ENCODE measurements at regions not wholly inside any gene's neighbourhood (a gene's known extent, or its start where the extent isn't known, plus 50 kb on each side); places are given as distances from the start of the nearest gene placed in this dataset.
"Not testable (repeated sequence)": the region's sequence is repeated elsewhere in the genome, so short reads cannot be mapped to it uniquely, and the experiment has no call there.

DNA sequence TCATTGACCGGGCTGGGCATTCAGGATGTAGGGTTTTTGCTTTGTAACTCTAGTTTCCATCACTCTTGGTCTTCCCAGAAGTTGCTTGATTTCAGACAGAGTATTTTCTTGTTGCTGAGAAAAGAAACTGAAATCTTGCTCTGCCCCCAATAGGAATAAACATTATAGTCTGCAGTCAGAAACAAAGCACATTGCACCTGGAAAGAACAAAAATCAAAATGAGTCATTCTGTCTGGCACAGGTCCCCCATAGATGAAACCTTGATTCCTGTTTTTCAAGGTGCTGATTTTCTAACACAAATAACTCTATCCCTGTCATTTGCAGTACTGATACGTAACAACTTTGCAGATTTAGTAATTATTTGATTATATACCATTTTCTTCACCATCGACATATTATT lies 232.1 kb downstream of the FBXO4 start:
- DNase-seq: no peak
- no peaks in the 10 kb centered on the region for H3K9me3 ChIP-seq (ENCODE audit: control insufficient read depth in 2 of 3, low read length in 3 of 3)
- no peaks in the 10 kb centered on the region for H3K36me3 ChIP-seq (ENCODE audit: control insufficient read depth in 2 of 3, insufficient read depth in 3 of 3, low read length in 3 of 3)
- H3K4me3 Mint-ChIP-seq: no peak overlapping the region
- peaks cover 0 to 4% (median 1%) of the 10 kb centered on the region in 11 donors for H3K9me3 Mint-ChIP-seq
- no peaks in the 10 kb centered on the region for H3K36me3 Mint-ChIP-seq
- no peak overlapping the region for H3K4me3 ChIP-seq (ENCODE audit: low read length)
- ChIA-PET POLR2A (no interaction called here), CTCF (no interaction called here)
- no peaks in the 10 kb centered on the region for H3K27me3 ChIP-seq (ENCODE audit: control insufficient read depth in 2 of 2, insufficient read depth in 2 of 2, low read length in 2 of 2)
- H3K27me3 Mint-ChIP-seq: no peaks in the 10 kb centered on the region
- H3K27ac ChIP-seq (ENCODE audit: low read depth, low read length): no peak overlapping the region
- no peaks in the 10 kb centered on the region for H3K4me1 ChIP-seq (ENCODE audit: control insufficient read depth in 2 of 2, insufficient read depth in 2 of 2, low read length in 2 of 2)
- ATAC-seq: no peak
- no peak overlapping the region for H3K27ac Mint-ChIP-seq
- H3K4me1 Mint-ChIP-seq: no peaks in the 10 kb centered on the region
- intact Hi-C loops (cut with micrococcal nuclease): no loop called here

GRCh38 chr5:42163083-42163482 lies 238.0 kb downstream of the FBXO4 start:
- no peaks in the 10 kb centered on the region for H3K4me1 Mint-ChIP-seq
- H3K27me3 Mint-ChIP-seq: peaks cover 0 to 4% (median 0%) of the 10 kb centered on the region in 5 donors
- H3K27ac Mint-ChIP-seq: no peak overlapping the region
- ChIA-PET POLR2A (no interaction called here), CTCF (no interaction called here)
- H3K27ac ChIP-seq (ENCODE audit: low read depth, low read length): no peak overlapping the region
- H3K4me3 ChIP-seq (ENCODE audit: low read length): no peak overlapping the region
- H3K9me3 Mint-ChIP-seq: peaks cover 0 to 4% (median 0%) of the 10 kb centered on the region in 11 donors
- no peak for DNase-seq
- no peaks in the 10 kb centered on the region for H3K36me3 Mint-ChIP-seq
- no peaks in the 10 kb centered on the region for H3K36me3 ChIP-seq (ENCODE audit: control insufficient read depth in 2 of 3, insufficient read depth in 3 of 3, low read length in 3 of 3)
- H3K4me1 ChIP-seq (ENCODE audit: control insufficient read depth in 2 of 2, insufficient read depth in 2 of 2, low read length in 2 of 2): no peaks in the 10 kb centered on the region
- H3K9me3 ChIP-seq (ENCODE audit: control insufficient read depth in 2 of 3, low read length in 3 of 3): no peaks in the 10 kb centered on the region
- no peaks in the 10 kb centered on the region for H3K27me3 ChIP-seq (ENCODE audit: control insufficient read depth in 2 of 2, insufficient read depth in 2 of 2, low read length in 2 of 2)
- ATAC-seq: no peak
- no peak overlapping the region for H3K4me3 Mint-ChIP-seq
- intact Hi-C loops (cut with micrococcal nuclease): no loop called here

DNA sequence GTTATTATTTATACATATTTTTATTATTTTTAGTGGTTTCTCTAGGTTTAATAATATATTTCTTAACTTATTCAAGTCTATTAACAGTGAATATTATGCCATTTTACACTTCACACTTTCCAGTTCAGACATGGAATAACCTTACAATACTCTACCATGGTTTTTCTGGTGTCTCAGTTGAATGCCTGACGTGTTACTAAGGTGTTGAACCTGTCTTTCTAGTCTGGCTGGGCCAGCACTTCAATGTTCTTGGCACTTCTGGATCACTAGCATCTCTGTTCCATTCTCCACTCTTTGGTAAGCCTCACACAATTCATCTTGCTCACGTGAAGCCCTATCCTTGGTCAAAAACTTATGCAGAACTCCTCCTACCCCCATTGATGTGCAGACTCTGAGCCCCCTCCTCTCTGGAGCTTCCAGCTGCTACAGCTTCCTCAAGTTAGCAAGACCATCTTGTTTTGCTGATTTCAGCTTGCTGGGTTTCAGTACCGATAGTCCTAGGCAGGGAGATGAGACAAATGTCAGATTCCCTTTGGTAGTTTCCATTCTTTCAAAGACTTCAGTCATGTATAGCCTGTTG lies 243.1 kb downstream of the FBXO4 start:
- POLR2A ChIA-PET: no interaction called here
- ATAC-seq: no peak
- no peaks in the 10 kb centered on the region for H3K4me1 Mint-ChIP-seq
- intact Hi-C loops (cut with micrococcal nuclease): no loop called here
- peaks cover 0 to 3% (median 0%) of the 10 kb centered on the region in 11 donors for H3K9me3 Mint-ChIP-seq
- H3K27me3 Mint-ChIP-seq: peaks cover 0 to 6% (median 0%) of the 10 kb centered on the region in 5 donors
- H3K36me3 Mint-ChIP-seq: no peaks in the 10 kb centered on the region
- no peak overlapping the region for H3K27ac ChIP-seq (ENCODE audit: low read depth, low read length)
- no peak for DNase-seq
- no peak overlapping the region for H3K4me3 Mint-ChIP-seq
- no peaks in the 10 kb centered on the region for H3K9me3 ChIP-seq (ENCODE audit: control insufficient read depth in 2 of 3, low read length in 3 of 3)
- no peaks in the 10 kb centered on the region for H3K4me1 ChIP-seq (ENCODE audit: control insufficient read depth in 2 of 2, insufficient read depth in 2 of 2, low read length in 2 of 2)
- no peak overlapping the region for H3K27ac Mint-ChIP-seq
- no peaks in the 10 kb centered on the region for H3K36me3 ChIP-seq (ENCODE audit: control insufficient read depth in 2 of 3, insufficient read depth in 3 of 3, low read length in 3 of 3)
- H3K27me3 ChIP-seq (ENCODE audit: control insufficient read depth in 2 of 2, insufficient read depth in 2 of 2, low read length in 2 of 2): no peaks in the 10 kb centered on the region
- CTCF ChIA-PET: no interaction called here
- H3K4me3 ChIP-seq (ENCODE audit: low read length): no peak overlapping the region

DNA sequence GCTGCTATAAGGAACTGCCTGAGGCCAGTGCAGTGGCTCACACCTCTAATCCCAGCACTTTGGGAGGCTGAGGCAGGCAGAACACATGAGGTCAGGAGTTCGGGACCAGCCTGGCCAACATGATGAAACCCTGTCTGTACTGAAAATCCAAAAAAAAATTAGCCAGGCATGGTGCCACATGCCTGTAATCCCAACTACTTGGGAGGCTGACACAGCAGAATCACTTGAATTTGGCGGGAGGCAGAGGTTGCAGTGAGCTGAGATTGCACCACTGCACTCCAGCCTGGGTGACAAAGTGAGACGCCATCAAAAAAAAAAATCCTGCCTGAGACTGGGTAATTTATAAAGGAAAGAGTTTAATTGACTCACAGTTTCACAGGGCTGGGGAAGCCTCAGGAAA lies 247.1 kb upstream of the GHR start:
- H3K27ac ChIP-seq (ENCODE audit: low read depth, low read length); H3K36me3 Mint-ChIP-seq; H3K9me3 ChIP-seq (ENCODE audit: control insufficient read depth in 2 of 3, low read length in 3 of 3); H3K27me3 Mint-ChIP-seq; POLR2A ChIA-PET; H3K27ac Mint-ChIP-seq; H3K4me1 Mint-ChIP-seq; DNase-seq; H3K4me3 Mint-ChIP-seq; H3K4me1 ChIP-seq (ENCODE audit: control insufficient read depth in 2 of 2, insufficient read depth in 2 of 2, low read length in 2 of 2); ATAC-seq; CTCF ChIA-PET; H3K4me3 ChIP-seq (ENCODE audit: low read length); intact Hi-C loops (cut with micrococcal nuclease); H3K27me3 ChIP-seq (ENCODE audit: control insufficient read depth in 2 of 2, insufficient read depth in 2 of 2, low read length in 2 of 2); H3K36me3 ChIP-seq (ENCODE audit: control insufficient read depth in 2 of 3, insufficient read depth in 3 of 3, low read length in 3 of 3): not testable (repeated sequence)
- H3K9me3 Mint-ChIP-seq: peaks cover 3 to 38% (median 9%) of the 10 kb centered on the region in 11 donors

DNA sequence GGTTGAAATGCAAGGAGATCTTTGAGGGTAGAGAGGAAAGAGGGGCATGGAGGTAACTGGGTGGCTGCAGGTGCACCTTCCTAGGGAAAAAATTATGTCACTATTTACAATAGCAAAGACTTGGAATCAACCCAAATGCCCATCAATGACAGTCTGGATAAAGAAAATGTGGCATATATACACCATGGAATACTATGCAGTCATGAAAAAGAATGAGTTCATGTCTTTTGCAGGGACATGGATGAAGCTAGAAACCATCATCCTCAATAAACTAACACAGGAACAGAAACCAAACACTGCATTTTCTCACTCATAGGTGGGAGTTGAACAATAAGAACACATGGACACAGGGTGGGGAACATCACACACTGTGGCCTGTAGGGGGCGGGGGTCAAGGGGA lies 243.4 kb upstream of the GHR start:
- H3K4me1 ChIP-seq (ENCODE audit: control insufficient read depth in 2 of 2, insufficient read depth in 2 of 2, low read length in 2 of 2); H3K36me3 ChIP-seq (ENCODE audit: control insufficient read depth in 2 of 3, insufficient read depth in 3 of 3, low read length in 3 of 3); H3K4me1 Mint-ChIP-seq; H3K27ac ChIP-seq (ENCODE audit: low read depth, low read length); H3K36me3 Mint-ChIP-seq; H3K4me3 ChIP-seq (ENCODE audit: low read length); ATAC-seq; H3K27me3 Mint-ChIP-seq; H3K4me3 Mint-ChIP-seq; intact Hi-C loops (cut with micrococcal nuclease); H3K9me3 ChIP-seq (ENCODE audit: control insufficient read depth in 2 of 3, low read length in 3 of 3); DNase-seq; H3K27ac Mint-ChIP-seq; CTCF ChIA-PET; H3K27me3 ChIP-seq (ENCODE audit: control insufficient read depth in 2 of 2, insufficient read depth in 2 of 2, low read length in 2 of 2); POLR2A ChIA-PET: not testable (repeated sequence)
- peaks cover 3 to 38% (median 8%) of the 10 kb centered on the region in 11 donors for H3K9me3 Mint-ChIP-seq

DNA sequence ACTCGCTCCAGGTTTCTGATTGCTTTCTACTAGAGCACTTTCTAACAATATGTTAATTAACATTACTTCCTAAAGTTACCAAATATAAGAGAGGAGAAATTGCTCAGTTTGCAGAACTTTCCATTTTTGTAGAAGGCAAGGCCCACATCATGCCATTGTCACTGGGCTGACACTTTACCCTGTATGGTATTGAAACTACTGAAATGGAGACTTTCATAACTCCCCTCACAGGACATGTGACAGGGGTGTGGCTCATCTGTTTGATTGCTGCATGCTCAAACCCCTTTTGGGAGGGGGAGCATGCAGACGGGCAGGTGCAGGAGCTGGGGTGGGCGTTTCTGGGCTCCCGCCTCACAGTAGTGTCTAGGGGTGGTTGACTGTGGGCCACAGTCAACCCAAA lies 206.3 kb upstream of the GHR start:
- H3K4me1 ChIP-seq (ENCODE audit: control insufficient read depth in 2 of 2, insufficient read depth in 2 of 2, low read length in 2 of 2): no peaks in the 10 kb centered on the region
- ATAC-seq: no peak
- no peak overlapping the region for H3K27ac Mint-ChIP-seq
- no peaks in the 10 kb centered on the region for H3K4me1 Mint-ChIP-seq
- no peaks in the 10 kb centered on the region for H3K36me3 Mint-ChIP-seq
- no peak overlapping the region for H3K4me3 Mint-ChIP-seq
- ChIA-PET CTCF (interaction anchor here (0.7 kb wide), 1 partner anchor 535 kb away, joined by 3 read pairs; no protein-coding TSS in a partner anchor), POLR2A (no interaction called here)
- intact Hi-C loops (cut with micrococcal nuclease): no loop called here
- H3K27me3 ChIP-seq (ENCODE audit: control insufficient read depth in 2 of 2, insufficient read depth in 2 of 2, low read length in 2 of 2): no peaks in the 10 kb centered on the region
- no peak overlapping the region for H3K4me3 ChIP-seq (ENCODE audit: low read length)
- no peaks in the 10 kb centered on the region for H3K9me3 ChIP-seq (ENCODE audit: control insufficient read depth in 2 of 3, low read length in 3 of 3)
- H3K27ac ChIP-seq (ENCODE audit: low read depth, low read length): no peak overlapping the region
- peaks cover 0 to 12% (median 1%) of the 10 kb centered on the region in 11 donors for H3K9me3 Mint-ChIP-seq
- DNase-seq: no peak
- no peaks in the 10 kb centered on the region for H3K36me3 ChIP-seq (ENCODE audit: control insufficient read depth in 2 of 3, insufficient read depth in 3 of 3, low read length in 3 of 3)
- H3K27me3 Mint-ChIP-seq: no peaks in the 10 kb centered on the region

DNA sequence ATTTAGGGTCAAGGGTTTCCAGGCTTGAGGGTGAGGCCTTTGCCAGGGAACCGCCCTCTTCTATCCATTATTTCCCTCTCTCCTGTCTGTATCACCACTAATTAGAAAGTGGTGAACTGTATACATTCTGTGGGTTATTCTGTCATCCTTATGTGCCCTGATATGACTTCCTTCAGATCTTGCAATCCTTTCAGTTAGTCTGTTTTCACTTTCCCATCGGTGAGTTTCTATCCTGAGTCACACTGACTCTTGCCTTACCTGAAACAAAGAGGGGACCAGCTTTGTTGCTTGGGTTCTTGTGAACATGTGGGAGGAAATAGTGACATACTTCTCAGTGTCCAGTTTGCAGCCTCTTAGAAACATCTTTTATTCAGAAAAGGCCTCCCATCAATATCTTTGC lies 205.4 kb upstream of the GHR start:
- H3K27me3 ChIP-seq (ENCODE audit: control insufficient read depth in 2 of 2, insufficient read depth in 2 of 2, low read length in 2 of 2): no peaks in the 10 kb centered on the region
- H3K4me3 ChIP-seq (ENCODE audit: low read length): no peak overlapping the region
- H3K9me3 Mint-ChIP-seq: peaks cover 0 to 10% (median under 1%) of the 10 kb centered on the region in 11 donors
- no peaks in the 10 kb centered on the region for H3K9me3 ChIP-seq (ENCODE audit: control insufficient read depth in 2 of 3, low read length in 3 of 3)
- intact Hi-C loops (cut with micrococcal nuclease): no loop called here
- no peaks in the 10 kb centered on the region for H3K4me1 ChIP-seq (ENCODE audit: control insufficient read depth in 2 of 2, insufficient read depth in 2 of 2, low read length in 2 of 2)
- no peaks in the 10 kb centered on the region for H3K27me3 Mint-ChIP-seq
- ChIA-PET CTCF (no interaction called here), POLR2A (no interaction called here)
- no peak for ATAC-seq
- H3K27ac ChIP-seq (ENCODE audit: low read depth, low read length): no peak overlapping the region
- H3K4me1 Mint-ChIP-seq: no peaks in the 10 kb centered on the region
- no peak overlapping the region for H3K27ac Mint-ChIP-seq
- H3K4me3 Mint-ChIP-seq: no peak overlapping the region
- H3K36me3 ChIP-seq (ENCODE audit: control insufficient read depth in 2 of 3, insufficient read depth in 3 of 3, low read length in 3 of 3): no peaks in the 10 kb centered on the region
- H3K36me3 Mint-ChIP-seq: no peaks in the 10 kb centered on the region
- DNase-seq: no peak
